Fibroblast of the aortic adventitia (primary cell): ENCODE measurements at regions not wholly inside any gene's neighbourhood (a gene's known extent, or its start where the extent isn't known, plus 50 kb on each side); places are given as distances from the start of the nearest gene placed in this dataset.
A peak's percentile ranks its signal among the peaks of the same experiment; 100 is the strongest.
"Not testable (repeated sequence)": the region's sequence is repeated elsewhere in the genome, so short reads cannot be mapped to it uniquely, and the experiment has no call there.

ENCODE experiments used
- DNase-seq: peaks from one replicate; pipeline ENCODE4 v3.0.0-alpha.2; 2010; ENCODE audit warnings: low read depth
- H3K4me3 ChIP-seq: 2 replicates; pipeline ENCODE4 v1.5.1; 2011; ENCODE audit warnings: low read depth, mild to moderate bottlenecking, control low read depth, low read length, moderate library complexity
- CTCF ChIP-seq: IDR thresholded peaks from 2 replicates; pipeline ENCODE4 v1.5.1; 2011; ENCODE audit warnings: mild to moderate bottlenecking, low read length, control low read depth, inconsistent platforms; ENCODE audit not compliant: insufficient read depth

GRCh38 chr7:103244865-103245264 is 52.4 kb upstream of the PMPCB start:
- not testable (repeated sequence) for H3K4me3 ChIP-seq, DNase-seq

- no peak for TF ChIP-seq CTCF
- DNase-seq, result peak; percentile 32
Measured at GRCh38 chr7:103240806-103241205, 56.4 kb upstream of the PMPCB start.

GRCh38 chr7:103235824-103236223 is 61.4 kb upstream of the PMPCB start:
- not testable (repeated sequence) for DNase-seq, H3K4me3 ChIP-seq

More at GRCh38 chr7:103240806-103241205, 56.4 kb upstream of the PMPCB start:
- no peak overlapping the region for H3K4me3 ChIP-seq

GRCh38 chr7:103234877-103235276 is 62.4 kb upstream of the PMPCB start:
- H3K4me3 ChIP-seq, DNase-seq: not testable (repeated sequence)

- not testable (repeated sequence) for DNase-seq, H3K4me3 ChIP-seq
Measured at GRCh38 chr7:103227787-103228186, 69.4 kb upstream of the PMPCB start.

- DNase-seq, H3K4me3 ChIP-seq: not testable (repeated sequence)
Measured at GRCh38 chr7:103225798-103226197, 71.4 kb upstream of the PMPCB start.

- DNase-seq, H3K4me3 ChIP-seq: not testable (repeated sequence)
Measured at GRCh38 chr7:103223065-103223464, 74.2 kb upstream of the NAPEPLD start.

GRCh38 chr7:103211049-103211448 is 62.1 kb upstream of the NAPEPLD start:
- H3K4me3 ChIP-seq, result not testable (repeated sequence)
- DNase-seq, result peak; percentile 7

GRCh38 chr7:103199191-103199590 is 50.3 kb upstream of the NAPEPLD start:
- not testable (repeated sequence) for H3K4me3 ChIP-seq
- peak; percentile 42 for DNase-seq
